Endodermal cell (in vitro differentiated cells): ENCODE measurements at regions not wholly inside any gene's neighbourhood (a gene's known extent, or its start where the extent isn't known, plus 50 kb on each side); places are given as distances from the start of the nearest gene placed in this dataset.
"Not testable (repeated sequence)": the region's sequence is repeated elsewhere in the genome, so short reads cannot be mapped to it uniquely, and the experiment has no call there.

ENCODE experiments used
- DNase-seq: peaks from one replicate; pipeline ENCODE4 v3.0.0-alpha.2; 2017
- H3K27ac ChIP-seq: 2 replicates; pipeline ENCODE4 v1.5.1; 2013; ENCODE audit warnings: mild to moderate bottlenecking, low read depth, low read length, moderate library complexity
- H3K27me3 ChIP-seq: 2 replicates; pipeline ENCODE4 v1.6.1; 2013; ENCODE audit warnings: mild to moderate bottlenecking, low read length, moderate library complexity; ENCODE audit not compliant: insufficient read depth, control insufficient read depth, poor library complexity, severe bottlenecking
- H3K36me3 ChIP-seq: 2 replicates; pipeline ENCODE4 v1.7.0; 2013; ENCODE audit warnings: mild to moderate bottlenecking, low read length, moderate library complexity; ENCODE audit not compliant: control insufficient read depth, insufficient read depth
- H3K4me1 ChIP-seq: one replicate; pipeline ENCODE4 v1.7.0; 2013; ENCODE audit warnings: low read length; ENCODE audit not compliant: control insufficient read depth, insufficient read depth
- H3K4me3 ChIP-seq: 2 replicates; pipeline ENCODE4 v1.5.1; 2013; ENCODE audit warnings: mild to moderate bottlenecking, low read length, moderate library complexity
- H3K9ac ChIP-seq: 2 replicates; pipeline ENCODE4 v1.6.1; 2013; ENCODE audit warnings: mild to moderate bottlenecking, low read length, moderate library complexity; ENCODE audit not compliant: poor library complexity, severe bottlenecking; ENCODE audit errors: extremely low read depth
- H3K9me3 ChIP-seq: 2 replicates; pipeline ENCODE4 v1.6.1; 2013; ENCODE audit warnings: mild to moderate bottlenecking, low read length, moderate library complexity; ENCODE audit not compliant: control insufficient read depth
- H3K27ac Mint-ChIP-seq: 2 replicates; pipeline ENCODE4 v1.8.0; 2020; ENCODE audit warnings: mixed read lengths
- H3K27me3 Mint-ChIP-seq: 2 replicates; pipeline ENCODE4 v1.8.0; 2021; ENCODE audit warnings: mild to moderate bottlenecking, mixed read lengths; ENCODE audit not compliant: insufficient read depth
- H3K36me3 Mint-ChIP-seq: 2 replicates; pipeline ENCODE4 v1.8.0; 2020; ENCODE audit warnings: low read depth, mixed read lengths
- H3K4me1 Mint-ChIP-seq: 2 replicates; pipeline ENCODE4 v1.8.0; 2020; ENCODE audit warnings: mixed read lengths
- H3K4me3 Mint-ChIP-seq: 2 replicates; pipeline ENCODE4 v1.8.0; 2020; ENCODE audit warnings: mild to moderate bottlenecking, moderate library complexity, mixed read lengths
- H3K9me3 Mint-ChIP-seq: 2 replicates; pipeline ENCODE4 v1.8.0; 2020; ENCODE audit warnings: mild to moderate bottlenecking, mixed read lengths
- WGBS, 2 experiments: methylation state at CpG; one replicate each; pipeline versions ENCODE4 v1.1.5 to v1.1.7; 2013; ENCODE audit warnings: missing lambda C conversion rate in 2 of 2, mixed read lengths in 1 of 2; ENCODE audit not compliant: insufficient coverage in 1 of 2, insufficient read length in 1 of 2; 5-methylcytosine and 5-hydroxymethylcytosine counted together
- TF ChIP-seq, protein P1 (sequence below): fragments of 200-600 bp; sonication (generic); conservative IDR thresholded peaks from 2 replicates; pipeline ENCODE4 v1.5.0; 2021; ENCODE audit warnings: antibody characterized with exemption, mild to moderate bottlenecking

GRCh38 chr11:19617696-19618523, 94.7 kb upstream of the NAV2 start:
- Histone ChIP-seq H3K36me3 (no peaks in the 10 kb centered on the region), H3K4me3 (no peak overlapping the region), H3K27ac (no peak overlapping the region), H3K9ac (no peak overlapping the region), H3K27me3 (no peaks in the 10 kb centered on the region), H3K4me1 (no peaks in the 10 kb centered on the region), H3K9me3 (peaks cover 5% of the 10 kb centered on the region)
- WGBS, 2 experiments: 0 to 63% methylated on average over 1 to 4 of the region's 4 CpGs
- no peak for DNase-seq
- TF ChIP-seq, protein P1, sequence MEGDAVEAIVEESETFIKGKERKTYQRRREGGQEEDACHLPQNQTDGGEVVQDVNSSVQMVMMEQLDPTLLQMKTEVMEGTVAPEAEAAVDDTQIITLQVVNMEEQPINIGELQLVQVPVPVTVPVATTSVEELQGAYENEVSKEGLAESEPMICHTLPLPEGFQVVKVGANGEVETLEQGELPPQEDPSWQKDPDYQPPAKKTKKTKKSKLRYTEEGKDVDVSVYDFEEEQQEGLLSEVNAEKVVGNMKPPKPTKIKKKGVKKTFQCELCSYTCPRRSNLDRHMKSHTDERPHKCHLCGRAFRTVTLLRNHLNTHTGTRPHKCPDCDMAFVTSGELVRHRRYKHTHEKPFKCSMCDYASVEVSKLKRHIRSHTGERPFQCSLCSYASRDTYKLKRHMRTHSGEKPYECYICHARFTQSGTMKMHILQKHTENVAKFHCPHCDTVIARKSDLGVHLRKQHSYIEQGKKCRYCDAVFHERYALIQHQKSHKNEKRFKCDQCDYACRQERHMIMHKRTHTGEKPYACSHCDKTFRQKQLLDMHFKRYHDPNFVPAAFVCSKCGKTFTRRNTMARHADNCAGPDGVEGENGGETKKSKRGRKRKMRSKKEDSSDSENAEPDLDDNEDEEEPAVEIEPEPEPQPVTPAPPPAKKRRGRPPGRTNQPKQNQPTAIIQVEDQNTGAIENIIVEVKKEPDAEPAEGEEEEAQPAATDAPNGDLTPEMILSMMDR: no peak
- Mint-ChIP-seq H3K9me3 (peaks cover 12% of the 10 kb centered on the region), H3K27ac (no peak overlapping the region), H3K36me3 (no peaks in the 10 kb centered on the region), H3K4me3 (no peak overlapping the region), H3K27me3 (peaks cover 7% of the 10 kb centered on the region), H3K4me1 (no peaks in the 10 kb centered on the region)

DNA sequence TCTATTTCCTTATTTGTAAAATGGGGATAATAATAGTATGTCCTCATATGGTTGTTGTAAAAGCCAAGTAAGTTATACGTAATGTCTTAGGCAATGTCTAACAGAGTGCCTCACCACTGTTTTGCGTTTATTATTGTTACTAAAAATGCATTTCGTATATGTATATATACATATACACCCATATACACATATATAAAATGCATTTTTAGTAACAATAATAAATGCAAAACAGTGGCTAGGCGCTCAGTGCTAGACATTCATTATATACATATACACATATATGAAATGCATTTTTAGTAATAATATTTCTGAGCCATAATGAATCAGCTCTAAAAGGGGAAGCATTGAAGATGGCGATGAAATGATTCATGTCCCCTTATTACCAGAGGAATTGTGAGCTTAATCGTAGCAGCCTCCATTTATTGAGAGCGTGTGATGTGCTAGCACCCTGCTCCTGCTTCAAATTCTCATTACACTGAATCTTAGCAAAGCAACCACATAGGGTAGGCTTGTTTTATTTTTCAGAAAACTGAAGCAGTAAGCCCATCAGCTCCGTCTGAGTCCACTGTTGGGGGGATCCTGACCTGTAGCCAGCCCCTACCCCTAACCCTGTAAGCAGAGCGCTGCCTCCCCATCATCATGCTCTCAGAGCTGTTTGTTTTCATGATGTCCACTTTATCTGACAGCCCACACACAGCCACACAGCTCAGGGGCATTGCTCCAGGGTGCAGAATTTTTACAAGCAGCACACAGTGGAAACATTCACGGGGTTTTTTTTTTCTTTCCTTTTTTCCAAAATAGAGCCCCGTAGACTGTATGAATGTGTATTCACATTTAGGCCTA, 97.1 kb upstream of the NAV2 start:
- no peaks in the 10 kb centered on the region for H3K27me3 ChIP-seq
- Mint-ChIP-seq H3K27ac (no peak overlapping the region), H3K27me3 (peaks cover under 1% of the 10 kb centered on the region), H3K36me3 (no peaks in the 10 kb centered on the region), H3K9me3 (peaks cover 35% of the 10 kb centered on the region), H3K4me3 (no peak overlapping the region), H3K4me1 (no peaks in the 10 kb centered on the region)
- 91 to 93% methylated on average over 6 to 8 of the region's 11 CpGs for WGBS, 2 experiments
- H3K9ac ChIP-seq: no peak overlapping the region
- no peak overlapping the region for H3K4me3 ChIP-seq
- no peak for DNase-seq
- H3K27ac ChIP-seq: no peak overlapping the region
- H3K36me3 ChIP-seq: no peaks in the 10 kb centered on the region
- H3K9me3 ChIP-seq: peaks cover 7% of the 10 kb centered on the region
- no peaks in the 10 kb centered on the region for H3K4me1 ChIP-seq
- TF ChIP-seq, protein P1: no peak

GRCh38 chr11:19614370-19614940, 98.2 kb upstream of the NAV2 start:
- H3K27ac Mint-ChIP-seq: no peak overlapping the region
- DNase-seq: no peak
- H3K36me3 Mint-ChIP-seq: no peaks in the 10 kb centered on the region
- H3K27ac ChIP-seq: no peak overlapping the region
- peaks cover 7% of the 10 kb centered on the region for H3K9me3 ChIP-seq
- H3K9ac ChIP-seq: no peak overlapping the region
- no peaks in the 10 kb centered on the region for H3K36me3 ChIP-seq
- no peak overlapping the region for H3K4me3 ChIP-seq
- WGBS, 2 experiments: 86 to 87% methylated on average over 3 of the region's 3 CpGs
- TF ChIP-seq, protein P1: no peak
- H3K27me3 Mint-ChIP-seq: peaks cover 8% of the 10 kb centered on the region
- H3K27me3 ChIP-seq: peaks cover 3% of the 10 kb centered on the region
- H3K9me3 Mint-ChIP-seq: peaks cover 35% of the 10 kb centered on the region
- no peak overlapping the region for H3K4me3 Mint-ChIP-seq
- no peaks in the 10 kb centered on the region for H3K4me1 Mint-ChIP-seq
- H3K4me1 ChIP-seq: no peaks in the 10 kb centered on the region

- not testable (repeated sequence) for H3K9me3 ChIP-seq, DNase-seq, H3K36me3 ChIP-seq, H3K27ac ChIP-seq, H3K27me3 Mint-ChIP-seq, H3K36me3 Mint-ChIP-seq, H3K27ac Mint-ChIP-seq, H3K27me3 ChIP-seq, H3K9ac ChIP-seq, H3K4me1 Mint-ChIP-seq, H3K4me1 ChIP-seq, H3K4me3 ChIP-seq, H3K4me3 Mint-ChIP-seq
- H3K9me3 Mint-ChIP-seq: peaks cover 34% of the 10 kb centered on the region
These were observed 100.6 kb upstream of the NAV2 start for GRCh38 chr11:19612025-19612424.
